ENCODE measurements at regions not wholly inside any gene's neighbourhood (a gene's known extent, or its start where the extent isn't known, plus 50 kb on each side); places are given as distances from the start of the nearest gene placed in this dataset.
"Not testable (repeated sequence)": the region's sequence is repeated elsewhere in the genome, so short reads cannot be mapped to it uniquely, and the experiment has no call there.

- no peak for TF ChIP-seq CTCF (IDR thresholded peaks at IDR 0.05; ENCODE audit: partially characterized antibody, unreplicated experiment)
- DNase-seq = no peak
- Mint-ChIP-seq H3K4me1 (ENCODE audit: low read depth, unreplicated experiment) (peaks cover 29% of the 10 kb centered on the region), H3K36me3 (ENCODE audit: unreplicated experiment) (no peaks in the 10 kb centered on the region), H3K4me3 (ENCODE audit: unreplicated experiment) (peak overlapping the region; percentile 9), H3K27me3 (ENCODE audit: unreplicated experiment) (no peaks in the 10 kb centered on the region), H3K9me3 (ENCODE audit: unreplicated experiment) (peaks cover 2% of the 10 kb centered on the region), H3K27ac (ENCODE audit: unreplicated experiment) (peak overlapping the region; percentile 89)
These were observed 152.7 kb upstream of the NEGR1 start for GRCh38 chr1:72435025-72435424.

- Mint-ChIP-seq H3K36me3 (ENCODE audit: unreplicated experiment) (no peaks in the 10 kb centered on the region), H3K4me1 (ENCODE audit: low read depth, unreplicated experiment) (peaks cover 29% of the 10 kb centered on the region), H3K4me3 (ENCODE audit: unreplicated experiment) (no peak overlapping the region), H3K27me3 (ENCODE audit: unreplicated experiment) (no peaks in the 10 kb centered on the region), H3K9me3 (ENCODE audit: unreplicated experiment) (peaks cover 4% of the 10 kb centered on the region), H3K27ac (ENCODE audit: unreplicated experiment) (no peak overlapping the region)
- TF ChIP-seq CTCF (IDR thresholded peaks at IDR 0.05; ENCODE audit: partially characterized antibody, unreplicated experiment) = no peak
- DNase-seq = no peak
These were observed 151.7 kb upstream of the NEGR1 start for GRCh38 chr1:72434070-72434469.

- peaks cover 4% of the 10 kb centered on the region for H3K9me3 Mint-ChIP-seq (ENCODE audit: unreplicated experiment)
- no peaks in the 10 kb centered on the region for H3K36me3 Mint-ChIP-seq (ENCODE audit: unreplicated experiment)
- H3K27ac Mint-ChIP-seq (ENCODE audit: unreplicated experiment) = no peak overlapping the region
- H3K4me3 Mint-ChIP-seq (ENCODE audit: unreplicated experiment) = no peak overlapping the region
- H3K4me1 Mint-ChIP-seq (ENCODE audit: low read depth, unreplicated experiment) = peaks cover 29% of the 10 kb centered on the region
- DNase-seq = no peak
- H3K27me3 Mint-ChIP-seq (ENCODE audit: unreplicated experiment) = no peaks in the 10 kb centered on the region
- TF ChIP-seq CTCF (IDR thresholded peaks at IDR 0.05; ENCODE audit: partially characterized antibody, unreplicated experiment) = no peak
These were observed 151.3 kb upstream of the NEGR1 start for GRCh38 chr1:72433591-72433990.

- DNase-seq = no peak
- H3K9me3 Mint-ChIP-seq (ENCODE audit: unreplicated experiment) = peaks cover 6% of the 10 kb centered on the region
- no peak overlapping the region for H3K27ac Mint-ChIP-seq (ENCODE audit: unreplicated experiment)
- no peak overlapping the region for H3K4me3 Mint-ChIP-seq (ENCODE audit: unreplicated experiment)
- no peak for TF ChIP-seq CTCF (IDR thresholded peaks at IDR 0.05; ENCODE audit: partially characterized antibody, unreplicated experiment)
- H3K36me3 Mint-ChIP-seq (ENCODE audit: unreplicated experiment) = no peaks in the 10 kb centered on the region
- H3K27me3 Mint-ChIP-seq (ENCODE audit: unreplicated experiment) = no peaks in the 10 kb centered on the region
- peaks cover 29% of the 10 kb centered on the region for H3K4me1 Mint-ChIP-seq (ENCODE audit: low read depth, unreplicated experiment)
These were observed 150.4 kb upstream of the NEGR1 start for GRCh38 chr1:72432645-72433267.

- H3K27ac Mint-ChIP-seq (ENCODE audit: unreplicated experiment) = no peak overlapping the region
- H3K36me3 Mint-ChIP-seq (ENCODE audit: unreplicated experiment) = no peaks in the 10 kb centered on the region
- TF ChIP-seq CTCF (IDR thresholded peaks at IDR 0.05; ENCODE audit: partially characterized antibody, unreplicated experiment) = no peak
- peaks cover 29% of the 10 kb centered on the region for H3K4me1 Mint-ChIP-seq (ENCODE audit: low read depth, unreplicated experiment)
- H3K27me3 Mint-ChIP-seq (ENCODE audit: unreplicated experiment) = no peaks in the 10 kb centered on the region
- DNase-seq = no peak
- H3K4me3 Mint-ChIP-seq (ENCODE audit: unreplicated experiment) = no peak overlapping the region
- H3K9me3 Mint-ChIP-seq (ENCODE audit: unreplicated experiment) = peaks cover 6% of the 10 kb centered on the region
These were observed 149.5 kb upstream of the NEGR1 start for GRCh38 chr1:72431810-72432209.

- DNase-seq; H3K4me3 Mint-ChIP-seq (ENCODE audit: unreplicated experiment); H3K9me3 Mint-ChIP-seq (ENCODE audit: unreplicated experiment); H3K27ac Mint-ChIP-seq (ENCODE audit: unreplicated experiment); H3K4me1 Mint-ChIP-seq (ENCODE audit: low read depth, unreplicated experiment); H3K27me3 Mint-ChIP-seq (ENCODE audit: unreplicated experiment); H3K36me3 Mint-ChIP-seq (ENCODE audit: unreplicated experiment): not testable (repeated sequence)
These were observed 145.9 kb upstream of the NEGR1 start for GRCh38 chr1:72428276-72428675.

Data from glutamatergic neuron (in vitro differentiated cells).